MM.1S (cell line): ENCODE measurements at regions not wholly inside any gene's neighbourhood (a gene's known extent, or its start where the extent isn't known, plus 50 kb on each side); places are given as distances from the start of the nearest gene placed in this dataset.

Experiments used
- DNase-seq: peaks from one replicate; pipeline ENCODE4 v3.0.0-alpha.2; 2015
- H2AFZ ChIP-seq: fragments of 300-600 bp; sonication (generic); 2 replicates; pipeline ENCODE4 v1.6.0; 2016; ENCODE audit warnings: antibody characterized with exemption, low read length
- H3F3A ChIP-seq: fragments of 300-600 bp; sonication (generic); 2 replicates; pipeline ENCODE4 v1.6.1; 2016; ENCODE audit warnings: mild to moderate bottlenecking, antibody characterized with exemption, low read length, moderate library complexity, mixed read lengths; ENCODE audit not compliant: insufficient read depth
- H3K27ac ChIP-seq: fragments of 300-600 bp; sonication (generic); 2 replicates; pipeline ENCODE4 v1.5.1; 2016; ENCODE audit warnings: mild to moderate bottlenecking, low read length
- H3K27me3 ChIP-seq: fragments of 300-600 bp; sonication (generic); replicated peaks from 2 replicates; pipeline ENCODE4 v1.6.0; 2016; ENCODE audit warnings: low read length; ENCODE audit not compliant: insufficient read depth
- H3K36me3 ChIP-seq: fragments of 300-600 bp; sonication (generic); replicated peaks from 2 replicates; pipeline ENCODE4 v1.6.1; 2016; ENCODE audit warnings: mild to moderate bottlenecking, low read length, mixed read lengths; ENCODE audit not compliant: insufficient read depth
- H3K4me1 ChIP-seq: fragments of 300-600 bp; sonication (generic); 2 replicates; pipeline ENCODE4 v1.6.1; 2016; ENCODE audit warnings: low read length, mixed read lengths
- H3K4me2 ChIP-seq: fragments of 300-600 bp; sonication (generic); 2 replicates; pipeline ENCODE4 v1.6.0; 2016; ENCODE audit warnings: low read depth, low read length
- H3K4me3 ChIP-seq: fragments of 300-600 bp; sonication (generic); 2 replicates; pipeline ENCODE4 v1.5.1; 2016; ENCODE audit warnings: low read length, mixed read lengths
- H3K79me2 ChIP-seq: fragments of 300-600 bp; sonication (generic); 2 replicates; pipeline ENCODE4 v1.6.1; 2016; ENCODE audit warnings: mixed run types, low read length, mixed read lengths
- H3K9ac ChIP-seq: fragments of 300-600 bp; sonication (generic); 2 replicates; pipeline ENCODE4 v1.6.1; 2016; ENCODE audit warnings: low read length, mixed read lengths
- H3K9me2 ChIP-seq: fragments of 300-600 bp; sonication (generic); replicated peaks from 2 replicates; pipeline ENCODE4 v1.6.1; 2016; ENCODE audit warnings: mild to moderate bottlenecking, low read length, mixed read lengths; ENCODE audit not compliant: insufficient read depth
- H3K9me3 ChIP-seq: fragments of 300-600 bp; sonication (generic); replicated peaks from 2 replicates; pipeline ENCODE4 v1.6.1; 2016; ENCODE audit warnings: mild to moderate bottlenecking, low read length, mixed read lengths; ENCODE audit not compliant: insufficient read depth
- H4K20me1 ChIP-seq: fragments of 300-600 bp; sonication (generic); 2 replicates; pipeline ENCODE4 v1.6.1; 2016; ENCODE audit warnings: mild to moderate bottlenecking, low read length, moderate library complexity, mixed read lengths; ENCODE audit not compliant: insufficient read depth
- CTCF ChIP-seq: fragments of 300-600 bp; sonication (generic); IDR thresholded peaks from 2 replicates; pipeline ENCODE4 v1.5.1; 2016; ENCODE audit warnings: antibody characterized with exemption, low read length, mixed read lengths
- EZH2 ChIP-seq: fragments of 300-600 bp; sonication (generic); optimal IDR thresholded peaks from 2 replicates; pipeline ENCODE3; 2017; ENCODE audit warnings: low read depth, mild to moderate bottlenecking, antibody characterized with exemption, low read length, mixed read lengths
- EZH2phosphoT487 ChIP-seq: fragments of 300-600 bp; sonication (generic); IDR thresholded peaks from 2 replicates; pipeline ENCODE4 v1.6.1; 2018; ENCODE audit warnings: antibody characterized with exemption, low read length

- Histone ChIP-seq H3F3A (no peaks in the 10 kb centered on the region), H3K36me3 (no peaks in the 10 kb centered on the region), H3K4me2 (peak overlapping the region; percentile 56), H3K27ac (peak overlapping the region; percentile 50; the same call in 1 of the 2 replicates), H3K9ac (peak overlapping the region; percentile 22; the same call in 1 of the 2 replicates), H3K4me3 (0 out of 2 replicates have a peak overlapping the region, but pooled peaks have one; percentile 9), H3K9me2 (no peaks in the 10 kb centered on the region), H3K27me3 (no peaks in the 10 kb centered on the region), H3K9me3 (no peaks in the 10 kb centered on the region), H4K20me1 (no peaks in the 10 kb centered on the region), H2AFZ (peak overlapping the region; percentile 49), H3K79me2 (no peaks in the 10 kb centered on the region), H3K4me1 (peaks cover 22% of the 10 kb centered on the region)
- DNase-seq, result peak; percentile 66
- TF ChIP-seq CTCF (no peak), EZH2phosphoT487 (no peak), EZH2 (no peak)
Measured at GRCh38 chr13:80048802-80049201, 292.1 kb downstream of the SPRY2 start.

DNA sequence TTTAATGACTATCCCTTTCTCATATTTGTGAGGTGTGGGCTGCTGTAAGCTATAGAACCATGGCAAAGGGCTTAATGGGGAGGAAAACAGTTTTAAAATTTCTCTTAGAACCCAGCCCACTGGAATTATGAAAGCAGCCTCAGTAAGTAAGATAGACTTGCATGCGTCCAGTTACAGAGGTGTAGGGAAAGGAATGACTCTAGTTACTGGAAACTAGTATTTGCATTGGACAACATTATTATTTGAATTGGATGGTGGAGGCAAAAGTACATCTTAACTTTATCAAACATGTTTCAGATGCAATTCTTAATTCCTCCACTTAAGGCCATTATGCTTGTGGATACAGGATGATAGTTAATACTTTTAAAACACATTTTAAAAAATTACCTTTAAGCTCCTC, 292.9 kb downstream of the SPRY2 start:
- TF ChIP-seq CTCF (no peak), EZH2phosphoT487 (no peak), EZH2 (no peak)
- Histone ChIP-seq H3K9me3 (no peaks in the 10 kb centered on the region), H3K27ac (no peak overlapping the region), H3K9me2 (no peaks in the 10 kb centered on the region), H3K9ac (no peak overlapping the region), H3K4me3 (no peak overlapping the region), H3F3A (no peaks in the 10 kb centered on the region), H3K27me3 (no peaks in the 10 kb centered on the region), H2AFZ (peak overlapping the region; percentile 49; the same call in 1 of the 2 replicates), H3K4me2 (no peak overlapping the region), H4K20me1 (no peaks in the 10 kb centered on the region), H3K79me2 (no peaks in the 10 kb centered on the region), H3K4me1 (peaks cover 22% of the 10 kb centered on the region), H3K36me3 (no peaks in the 10 kb centered on the region)
- DNase-seq, result no peak

GRCh38 chr13:80047406-80047805, 293.5 kb downstream of the SPRY2 start:
- Histone ChIP-seq H3K9ac (no peak overlapping the region), H3K27me3 (no peaks in the 10 kb centered on the region), H4K20me1 (no peaks in the 10 kb centered on the region), H2AFZ (no peak overlapping the region), H3K79me2 (no peaks in the 10 kb centered on the region), H3K4me1 (peaks cover 22% of the 10 kb centered on the region), H3F3A (no peaks in the 10 kb centered on the region), H3K27ac (no peak overlapping the region), H3K4me2 (no peak overlapping the region), H3K36me3 (no peaks in the 10 kb centered on the region), H3K9me2 (no peaks in the 10 kb centered on the region), H3K9me3 (no peaks in the 10 kb centered on the region), H3K4me3 (no peak overlapping the region)
- no peak for DNase-seq
- TF ChIP-seq EZH2 (no peak), CTCF (no peak), EZH2phosphoT487 (no peak)
